A549 (cell line): ENCODE measurements at regions not wholly inside any gene's neighbourhood (a gene's known extent, or its start where the extent isn't known, plus 50 kb on each side); places are given as distances from the start of the nearest gene placed in this dataset.

Experiments used
- ATAC-seq, 2 experiments: fragments of 200-7000 bp in 1 of 2; fragments of >200 bp in 1 of 2; cut with Nextera tagmentation in 1 of 2; cut with Tn5 transposase in 1 of 2; 3 replicates each; pipeline versions ENCODE4 v1.8.0 to v1.9.1; 2018 to 2020; ENCODE audit warnings: mild to moderate bottlenecking in 1 of 2, moderate library complexity in 1 of 2
- CTCF ChIA-PET: fragments of 300-600 bp; sonication (Branson Sonifier 250); formaldehyde crosslinking; extraction: SDS; loops from one replicate; lab custom pipeline; 2021; ENCODE audit warnings: antibody characterized with exemption, inconsistent platforms; lab: Yijun Ruan, JAX
- POLR2A ChIA-PET: fragments of 350-600 bp; formaldehyde crosslinking; extraction: SDS; loops from one replicate; lab custom pipeline; 2021; ENCODE audit warnings: antibody characterized with exemption, inconsistent platforms; lab: Yijun Ruan, JAX
- DNase-seq, 2 experiments: peaks; one replicate each; pipeline versions ENCODE4 v3.0.0 to v3.0.0-alpha.2; 2011 to 2016; ENCODE audit warnings: low read depth in 1 of 2, low spot score in 1 of 2
- FAIRE-seq: peaks from 2 replicates; lab custom pipeline; 2011; peaks lifted over from hg19 to GRCh38; lab: Jason Lieb, UNC
- H3K27ac ChIP-seq, 2 experiments: fragments of >200 bp; sonication (Bioruptor Twin); formaldehyde crosslinking; 3 replicates each; pipeline ENCODE4 v1.5.1; 2016 to 2017
- H3K4me1 ChIP-seq: fragments of >200 bp; sonication (Bioruptor Twin); formaldehyde crosslinking; 3 replicates; pipeline ENCODE4 v1.6.1; 2016
- H3K4me2 ChIP-seq: fragments of >200 bp; sonication (Bioruptor Twin); formaldehyde crosslinking; 3 replicates; pipeline ENCODE4 v1.6.1; 2016
- H3K4me3 ChIP-seq: fragments of >200 bp; sonication (Bioruptor Twin); formaldehyde crosslinking; 3 replicates; pipeline ENCODE4 v1.5.1; 2016
- H3K9me3 ChIP-seq: fragments of >200 bp; sonication (Bioruptor Twin); formaldehyde crosslinking; 3 replicates; pipeline ENCODE4 v1.6.1; 2016
- BCL3 ChIP-seq: fragments of >200 bp; sonication (Bioruptor Twin); formaldehyde crosslinking; IDR thresholded peaks from 3 replicates; pipeline ENCODE4 v1.6.1; 2016
- BHLHE40 ChIP-seq: IDR thresholded peaks from 2 replicates; pipeline ENCODE4 v1.6.1; 2012; ENCODE audit warnings: low read depth, low read length, inconsistent platforms
- CBX8 ChIP-seq: fragments of 200-600 bp; sonication (generic); IDR thresholded peaks from 2 replicates; pipeline ENCODE4 v1.6.1; 2016
- CEBPB ChIP-seq, 2 experiments: fragments of >200 bp in 1 of 2; sonication (Bioruptor Twin) in 1 of 2; formaldehyde crosslinking in 1 of 2; IDR thresholded peaks; 2 replicates each; pipeline ENCODE4 v1.6.1; 2012 to 2016
- CHD2 ChIP-seq: fragments of 150-350 bp; IDR thresholded peaks from 2 replicates; pipeline ENCODE4 v1.6.1; 2014; ENCODE audit warnings: low read length; ENCODE audit not compliant: partially characterized antibody
- EHF ChIP-seq: fragments of 250-450 bp; sonication (Bioruptor Pico); IDR thresholded peaks from 2 replicates; pipeline ENCODE4 v1.5.0; 2020; ENCODE audit warnings: mild to moderate bottlenecking
- FOSL2 ChIP-seq, 2 experiments: fragments of 450-650 bp in 1 of 2; fragments of >200 bp in 1 of 2; sonication (Bioruptor Twin) in 1 of 2; formaldehyde crosslinking; IDR thresholded peaks; 2 replicates each; pipeline versions ENCODE4 v1.5.0 to v1.6.1; 2016 to 2020; ENCODE audit warnings: mild to moderate bottlenecking in 1 of 2, moderate library complexity in 1 of 2
- HDAC2 ChIP-seq: fragments of 200-600 bp; sonication (generic); IDR thresholded peaks from 2 replicates; pipeline ENCODE4 v1.6.1; 2016
- MAFK ChIP-seq: fragments of 450-650 bp; IDR thresholded peaks from 2 replicates; pipeline ENCODE4 v1.6.1; 2014; ENCODE audit not compliant: partially characterized antibody
- RAD21 ChIP-seq, 2 experiments: fragments of >200 bp in 1 of 2; sonication (Bioruptor Twin) in 1 of 2; formaldehyde crosslinking in 1 of 2; IDR thresholded peaks in 1 of 2; conservative IDR thresholded peaks in 1 of 2; 2 replicates in 1 of 2; 3 replicates in 1 of 2; pipeline ENCODE4 v1.6.1; 2012 to 2018; ENCODE audit warnings: inconsistent platforms in 1 of 2
- RFX5 ChIP-seq: fragments of 450-650 bp; IDR thresholded peaks from 2 replicates; pipeline ENCODE4 v1.7.1; 2014; ENCODE audit warnings: antibody characterized with exemption, mild to moderate bottlenecking, moderate library complexity
- SMC3 ChIP-seq: fragments of >200 bp; sonication (Bioruptor Twin); formaldehyde crosslinking; IDR thresholded peaks from 3 replicates; pipeline ENCODE4 v1.6.1; 2018; ENCODE audit warnings: inconsistent platforms
- ZNF302 ChIP-seq: fragments of 250-450 bp; sonication (Bioruptor Pico); IDR thresholded peaks from 2 replicates; pipeline ENCODE4 v1.9.0; 2021; ENCODE audit warnings: inconsistent platforms, mild to moderate bottlenecking, moderate library complexity
- WGBS: methylation state at CpG from one replicate; pipeline ENCODE4 v1.1.6; 2017; ENCODE audit errors: missing lambda C conversion rate; 5-methylcytosine and 5-hydroxymethylcytosine counted together
- TF ChIP-seq, protein P1 (sequence below): fragments of 450-650 bp; IDR thresholded peaks from 2 replicates; pipeline ENCODE4 v1.6.1; 2014; ENCODE audit warnings: antibody characterized with exemption
- TF ChIP-seq, protein P2 (sequence below): fragments of 150-350 bp; IDR thresholded peaks from 2 replicates; pipeline ENCODE4 v1.6.1; 2014; ENCODE audit warnings: low read depth, mild to moderate bottlenecking, low read length
- TF ChIP-seq, protein P3 (sequence below): fragments of >200 bp; sonication (Bioruptor Twin); formaldehyde crosslinking; IDR thresholded peaks from 3 replicates; pipeline ENCODE4 v1.5.1; 2016

GRCh38 chr3:66812741-66813140 lies 185.4 kb upstream of the KBTBD8 start:
- H3K9me3 ChIP-seq: no peaks in the 10 kb centered on the region
- no peaks in the 10 kb centered on the region for H3K4me1 ChIP-seq
- 18% methylated on average over 1 of the region's 1 CpG for WGBS
- CTCF ChIA-PET: interaction anchor here (0.8 kb wide), 1 partner anchor 405 kb away, joined by 4 read pairs; no protein-coding TSS in a partner anchor
- no peak for FAIRE-seq
- ATAC-seq: no peak
- TF ChIP-seq ZNF302 (CRISPR knock-in tag): no peak
- TF ChIP-seq HDAC2: no peak
- no peak for TF ChIP-seq CEBPB (IDR thresholded peaks at IDR 0.05)
- TF ChIP-seq, protein P1, sequence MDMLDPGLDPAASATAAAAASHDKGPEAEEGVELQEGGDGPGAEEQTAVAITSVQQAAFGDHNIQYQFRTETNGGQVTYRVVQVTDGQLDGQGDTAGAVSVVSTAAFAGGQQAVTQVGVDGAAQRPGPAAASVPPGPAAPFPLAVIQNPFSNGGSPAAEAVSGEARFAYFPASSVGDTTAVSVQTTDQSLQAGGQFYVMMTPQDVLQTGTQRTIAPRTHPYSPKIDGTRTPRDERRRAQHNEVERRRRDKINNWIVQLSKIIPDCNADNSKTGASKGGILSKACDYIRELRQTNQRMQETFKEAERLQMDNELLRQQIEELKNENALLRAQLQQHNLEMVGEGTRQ: no peak
- no peak for TF ChIP-seq EHF (CRISPR knock-in tag)
- TF ChIP-seq, protein P2, sequence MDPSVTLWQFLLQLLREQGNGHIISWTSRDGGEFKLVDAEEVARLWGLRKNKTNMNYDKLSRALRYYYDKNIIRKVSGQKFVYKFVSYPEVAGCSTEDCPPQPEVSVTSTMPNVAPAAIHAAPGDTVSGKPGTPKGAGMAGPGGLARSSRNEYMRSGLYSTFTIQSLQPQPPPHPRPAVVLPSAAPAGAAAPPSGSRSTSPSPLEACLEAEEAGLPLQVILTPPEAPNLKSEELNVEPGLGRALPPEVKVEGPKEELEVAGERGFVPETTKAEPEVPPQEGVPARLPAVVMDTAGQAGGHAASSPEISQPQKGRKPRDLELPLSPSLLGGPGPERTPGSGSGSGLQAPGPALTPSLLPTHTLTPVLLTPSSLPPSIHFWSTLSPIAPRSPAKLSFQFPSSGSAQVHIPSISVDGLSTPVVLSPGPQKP: no peak
- no peak for TF ChIP-seq CBX8
- no peak for TF ChIP-seq RAD21 (conservative IDR thresholded peaks at IDR 0.05 in 1 of 2, IDR thresholded peaks at IDR 0.05 in 1 of 2)
- TF ChIP-seq RFX5: no peak
- TF ChIP-seq MAFK: no peak
- TF ChIP-seq BHLHE40: no peak
- no peak overlapping the region for H3K4me3 ChIP-seq
- DNase-seq: no peak
- H3K27ac ChIP-seq: no peak overlapping the region
- no peak overlapping the region for H3K4me2 ChIP-seq
- POLR2A ChIA-PET: no interaction called here

DNA sequence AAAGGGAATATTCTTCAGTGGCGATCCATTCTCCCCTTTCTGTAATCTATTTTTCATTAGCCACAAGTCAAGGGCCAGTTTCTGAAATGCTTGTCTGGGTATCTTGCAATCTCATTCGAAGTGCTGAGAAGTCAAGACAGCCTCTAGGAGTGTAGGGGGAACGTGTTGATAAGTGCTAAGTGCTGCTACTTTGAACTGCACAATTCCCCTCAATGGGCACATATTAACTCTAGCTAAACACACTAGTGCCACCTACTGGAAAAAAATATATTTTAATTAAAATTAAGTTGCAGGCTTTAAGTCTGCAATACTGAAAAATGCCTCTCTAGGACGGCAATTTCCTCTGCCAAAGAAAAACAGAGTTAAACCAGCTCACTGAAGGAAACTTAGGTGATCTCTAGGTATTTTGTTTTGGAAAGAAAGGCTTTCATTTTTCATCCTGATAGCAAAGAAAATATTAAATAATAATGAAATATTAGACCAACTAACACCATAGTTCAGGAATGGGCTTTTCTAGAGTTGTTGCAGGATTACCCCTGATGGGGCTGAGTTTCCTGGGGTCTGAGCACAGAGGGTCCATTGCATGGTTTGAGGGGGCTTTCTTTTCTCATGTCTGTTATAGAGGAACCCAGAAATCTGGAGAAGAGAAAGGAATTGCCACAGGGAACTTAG lies 181.9 kb upstream of the KBTBD8 start:
- TF ChIP-seq, protein P2: no peak
- TF ChIP-seq SMC3 (peak; percentile 76), RAD21 (conservative IDR thresholded peaks at IDR 0.05 in 1 of 2, IDR thresholded peaks at IDR 0.05 in 1 of 2) (peak; percentile 68 to 78), BCL3 (no peak), FOSL2 (IDR thresholded peaks at IDR 0.05) (no peak), FOSL2 (CRISPR knock-in tag; IDR thresholded peaks at IDR 0.05) (no peak), CHD2 (no peak)
- TF ChIP-seq, protein P3, sequence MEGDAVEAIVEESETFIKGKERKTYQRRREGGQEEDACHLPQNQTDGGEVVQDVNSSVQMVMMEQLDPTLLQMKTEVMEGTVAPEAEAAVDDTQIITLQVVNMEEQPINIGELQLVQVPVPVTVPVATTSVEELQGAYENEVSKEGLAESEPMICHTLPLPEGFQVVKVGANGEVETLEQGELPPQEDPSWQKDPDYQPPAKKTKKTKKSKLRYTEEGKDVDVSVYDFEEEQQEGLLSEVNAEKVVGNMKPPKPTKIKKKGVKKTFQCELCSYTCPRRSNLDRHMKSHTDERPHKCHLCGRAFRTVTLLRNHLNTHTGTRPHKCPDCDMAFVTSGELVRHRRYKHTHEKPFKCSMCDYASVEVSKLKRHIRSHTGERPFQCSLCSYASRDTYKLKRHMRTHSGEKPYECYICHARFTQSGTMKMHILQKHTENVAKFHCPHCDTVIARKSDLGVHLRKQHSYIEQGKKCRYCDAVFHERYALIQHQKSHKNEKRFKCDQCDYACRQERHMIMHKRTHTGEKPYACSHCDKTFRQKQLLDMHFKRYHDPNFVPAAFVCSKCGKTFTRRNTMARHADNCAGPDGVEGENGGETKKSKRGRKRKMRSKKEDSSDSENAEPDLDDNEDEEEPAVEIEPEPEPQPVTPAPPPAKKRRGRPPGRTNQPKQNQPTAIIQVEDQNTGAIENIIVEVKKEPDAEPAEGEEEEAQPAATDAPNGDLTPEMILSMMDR: peak; percentile 61
- TF ChIP-seq, all 56 proteins: peak for 3
- POLR2A ChIA-PET: no interaction called here
- CTCF ChIA-PET: interaction anchor here (0.7 to 9.8 kb wide), 23 partner anchors 9 to 569 kb away, joined by 3 to 157 read pairs (median 4); no protein-coding TSS in a partner anchor
- no peak overlapping the region for H3K4me2 ChIP-seq
- DNase-seq (peak; percentile 2 to 47), FAIRE-seq (no peak), ATAC-seq (peak; percentile 68 to 76; a peak in 5 of 6 replicates)
- no peaks in the 10 kb centered on the region for H3K4me1 ChIP-seq
- no peaks in the 10 kb centered on the region for H3K9me3 ChIP-seq
- H3K4me3 ChIP-seq: no peak overlapping the region
- WGBS: 28% methylated on average over 4 of the region's 4 CpGs
- no peak overlapping the region for H3K27ac ChIP-seq
